WI38 (cell line): ENCODE measurements at regions not wholly inside any gene's neighbourhood (a gene's known extent, or its start where the extent isn't known, plus 50 kb on each side); places are given as distances from the start of the nearest gene placed in this dataset.

Experiments used
- H3K4me3 ChIP-seq: 2 replicates; pipeline ENCODE4 v1.5.1; 2011; ENCODE audit warnings: low read depth, mild to moderate bottlenecking, control low read depth, low read length
- CTCF ChIP-seq: IDR thresholded peaks from 2 replicates; pipeline ENCODE4 v1.5.1; 2012; ENCODE audit warnings: low read depth, mild to moderate bottlenecking, control low read depth, low read length

- no peak overlapping the region for H3K4me3 ChIP-seq
- TF ChIP-seq CTCF: no peak
Measured at GRCh38 chr3:89624494-89624893, 517.1 kb downstream of the EPHA3 start.

DNA sequence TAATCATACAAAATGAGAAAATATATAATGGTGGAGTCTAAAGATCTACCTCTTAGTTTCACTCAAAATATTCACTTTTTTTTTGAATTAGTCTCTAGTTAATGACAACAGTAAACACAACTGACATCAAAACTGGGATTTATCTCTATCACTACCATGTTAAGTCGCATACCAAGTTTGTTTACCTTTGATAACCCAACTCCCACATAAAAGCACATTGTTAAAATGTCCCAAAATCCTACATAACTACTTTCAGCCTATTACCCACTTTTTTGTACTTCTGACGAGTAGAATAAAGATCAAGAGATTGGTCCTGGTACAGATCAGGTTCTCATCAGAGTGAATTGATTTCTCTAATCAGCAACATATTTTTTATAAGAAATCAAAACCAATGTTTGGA is 518.5 kb downstream of the EPHA3 start:
- no peak for TF ChIP-seq CTCF
- no peak overlapping the region for H3K4me3 ChIP-seq

DNA sequence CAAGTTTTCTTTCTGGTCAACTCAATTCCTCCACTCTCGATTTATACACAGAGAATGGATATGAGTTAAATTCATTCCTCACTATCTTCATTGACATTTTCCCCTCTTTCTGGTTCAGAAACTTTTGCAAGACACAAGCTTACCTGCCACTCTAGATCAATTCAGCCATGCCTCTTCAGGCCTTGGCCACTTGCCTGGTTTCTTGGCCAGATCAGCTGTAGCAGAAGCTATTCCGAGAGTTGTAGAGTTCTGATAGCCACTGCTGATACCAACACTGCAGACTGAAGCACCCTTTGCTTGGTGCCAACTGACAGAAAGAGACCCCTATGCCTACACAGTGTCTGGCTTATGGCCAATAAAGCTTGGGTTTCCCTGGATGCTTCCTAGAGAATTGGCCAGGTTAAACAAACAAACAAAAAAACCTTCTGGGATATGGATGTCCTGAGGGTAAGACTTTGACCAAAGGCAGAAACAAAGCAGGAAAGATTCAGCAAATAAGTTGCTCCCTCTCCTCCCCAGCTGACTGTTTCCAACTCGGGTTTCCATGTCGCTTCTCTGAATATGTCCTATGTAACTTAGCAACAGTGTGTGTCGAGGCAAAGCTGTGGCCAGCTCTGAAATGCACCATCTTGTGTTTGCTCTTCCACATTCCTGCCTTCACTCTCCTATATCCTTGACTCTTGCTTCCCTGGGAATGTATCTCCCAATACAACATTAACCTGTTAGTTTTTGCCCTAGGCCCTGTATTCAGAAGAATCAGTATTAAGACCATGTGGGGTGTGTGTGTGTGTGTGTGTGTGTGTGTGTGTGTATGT is 521.6 kb downstream of the EPHA3 start:
- no peak for TF ChIP-seq CTCF

DNA sequence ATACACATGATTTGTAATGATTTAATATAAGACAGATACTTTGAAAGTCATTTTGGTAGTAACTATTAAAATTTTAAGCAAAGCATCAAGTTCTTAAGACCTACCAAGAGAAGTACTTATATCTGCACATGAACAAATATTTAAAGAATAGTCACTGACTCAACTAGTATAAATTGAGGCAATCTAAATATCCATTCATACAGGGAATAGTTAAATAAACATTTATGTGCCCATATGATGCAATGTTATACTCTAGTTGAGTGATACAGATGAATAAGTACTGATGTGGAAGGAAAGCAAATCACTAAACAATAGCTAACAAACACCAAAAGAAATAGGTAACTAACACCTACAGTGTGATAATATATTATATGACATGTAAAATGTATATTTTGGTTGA is 527.7 kb downstream of the EPHA3 start:
- no peak for TF ChIP-seq CTCF
- H3K4me3 ChIP-seq: no peak overlapping the region

More for the DNA sequence above, 521.6 kb downstream of the EPHA3 start:
- H3K4me3 ChIP-seq: no peak overlapping the region

- H3K4me3 ChIP-seq: no peak overlapping the region
- no peak for TF ChIP-seq CTCF
Measured at GRCh38 chr3:89644716-89645115, 537.3 kb downstream of the EPHA3 start.

DNA sequence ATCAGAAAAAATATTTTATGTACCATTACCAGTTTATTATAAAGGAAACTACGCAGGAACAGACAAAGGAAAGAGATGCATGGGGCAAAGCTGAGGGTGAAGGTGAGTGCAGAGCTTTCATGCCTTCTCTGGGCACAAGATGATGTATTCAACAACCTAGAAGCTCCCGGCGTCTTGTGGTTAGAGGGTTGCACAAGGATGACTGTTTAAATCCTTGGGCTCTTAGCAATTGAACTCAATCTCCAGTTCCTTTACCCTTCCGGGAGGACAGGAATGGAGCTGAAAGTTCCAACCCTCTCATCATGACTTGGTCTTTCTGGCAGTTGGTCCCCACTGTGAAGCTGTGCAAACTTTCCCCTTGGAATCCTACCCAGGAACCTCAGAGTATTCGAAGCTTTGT is 542.0 kb downstream of the EPHA3 start:
- TF ChIP-seq CTCF: no peak

DNA sequence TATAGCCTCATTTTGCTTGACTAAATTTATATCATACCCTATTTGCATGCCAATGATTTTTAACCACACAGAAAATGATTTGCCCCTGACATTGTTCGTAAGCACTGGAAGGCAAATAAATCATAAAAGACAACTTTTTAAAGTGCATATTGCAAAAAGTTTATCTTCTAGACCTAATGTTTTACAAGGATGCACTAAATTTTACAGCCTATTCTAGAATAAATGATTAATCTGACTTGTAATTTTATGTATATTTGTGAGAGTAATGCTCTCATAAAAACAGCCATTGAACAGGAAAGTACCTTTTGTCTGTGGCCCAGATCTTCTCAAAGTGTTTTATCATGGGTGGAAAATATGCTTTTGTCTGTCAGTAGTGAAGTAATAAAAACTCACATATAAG is 546.6 kb downstream of the EPHA3 start:
- no peak for TF ChIP-seq CTCF
- H3K4me3 ChIP-seq: no peak overlapping the region

More for the DNA sequence above, 542.0 kb downstream of the EPHA3 start:
- H3K4me3 ChIP-seq: no peak overlapping the region
